ENCODE measurements at regions not wholly inside any gene's neighbourhood (a gene's known extent, or its start where the extent isn't known, plus 50 kb on each side); places are given as distances from the start of the nearest gene placed in this dataset.

DNA sequence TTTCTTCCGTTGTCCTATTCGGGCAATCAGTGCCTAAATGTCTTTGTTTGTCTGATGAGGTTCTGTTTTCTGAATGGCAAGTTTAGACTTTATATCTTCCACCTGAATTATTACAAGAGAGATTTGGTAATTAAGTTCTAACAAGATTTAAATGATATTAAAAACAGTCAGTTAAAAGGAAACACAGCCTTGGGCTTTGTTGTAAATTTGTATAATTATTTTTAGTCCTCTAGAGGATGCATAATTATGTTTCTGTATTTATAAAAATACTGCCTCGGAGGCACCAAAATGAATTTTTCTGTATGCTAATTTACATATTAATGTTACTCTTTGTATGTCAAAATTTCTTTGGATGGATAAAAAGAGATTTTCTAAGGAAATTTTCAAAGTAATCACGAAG, 136.7 kb downstream of the CDCA7 start:
- intact Hi-C loops (cut with micrococcal nuclease) = no loop called here
- H3K27ac ChIP-seq (replicated peaks) = no peak overlapping the region
- TF ChIP-seq, protein P1, sequence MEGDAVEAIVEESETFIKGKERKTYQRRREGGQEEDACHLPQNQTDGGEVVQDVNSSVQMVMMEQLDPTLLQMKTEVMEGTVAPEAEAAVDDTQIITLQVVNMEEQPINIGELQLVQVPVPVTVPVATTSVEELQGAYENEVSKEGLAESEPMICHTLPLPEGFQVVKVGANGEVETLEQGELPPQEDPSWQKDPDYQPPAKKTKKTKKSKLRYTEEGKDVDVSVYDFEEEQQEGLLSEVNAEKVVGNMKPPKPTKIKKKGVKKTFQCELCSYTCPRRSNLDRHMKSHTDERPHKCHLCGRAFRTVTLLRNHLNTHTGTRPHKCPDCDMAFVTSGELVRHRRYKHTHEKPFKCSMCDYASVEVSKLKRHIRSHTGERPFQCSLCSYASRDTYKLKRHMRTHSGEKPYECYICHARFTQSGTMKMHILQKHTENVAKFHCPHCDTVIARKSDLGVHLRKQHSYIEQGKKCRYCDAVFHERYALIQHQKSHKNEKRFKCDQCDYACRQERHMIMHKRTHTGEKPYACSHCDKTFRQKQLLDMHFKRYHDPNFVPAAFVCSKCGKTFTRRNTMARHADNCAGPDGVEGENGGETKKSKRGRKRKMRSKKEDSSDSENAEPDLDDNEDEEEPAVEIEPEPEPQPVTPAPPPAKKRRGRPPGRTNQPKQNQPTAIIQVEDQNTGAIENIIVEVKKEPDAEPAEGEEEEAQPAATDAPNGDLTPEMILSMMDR (IDR thresholded peaks at IDR 0.05; ENCODE audit: borderline replicate concordance) = no peak
- no peaks in the 10 kb centered on the region for H3K9me3 ChIP-seq (replicated peaks)
- H3K27me3 ChIP-seq (ENCODE audit: low read depth) = no peaks in the 10 kb centered on the region
- DNase-seq = no peak
- no peaks in the 10 kb centered on the region for H3K4me1 ChIP-seq
- no peaks in the 10 kb centered on the region for H3K36me3 ChIP-seq
- H3K4me3 ChIP-seq = no peak overlapping the region

DNA sequence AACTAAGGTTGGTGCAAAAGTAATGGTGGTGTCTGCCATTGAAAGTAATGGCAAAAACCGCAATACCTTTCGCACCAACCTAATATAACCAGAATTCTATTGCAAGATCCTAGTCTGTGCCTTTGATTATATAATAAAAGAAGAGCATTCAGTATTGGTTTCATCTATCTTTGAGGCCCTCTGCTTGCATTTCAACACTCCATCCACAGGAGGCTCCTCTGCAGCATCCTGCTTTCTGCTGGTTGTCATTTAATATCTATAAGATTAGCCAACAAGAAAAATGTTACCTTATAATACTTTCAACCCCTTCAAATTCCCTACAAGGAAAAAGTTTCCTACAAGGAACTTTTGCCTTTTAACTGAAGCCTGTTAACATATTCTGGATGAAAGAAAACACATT, 139.2 kb downstream of the CDCA7 start:
- intact Hi-C loops (cut with micrococcal nuclease) = no loop called here
- no peaks in the 10 kb centered on the region for H3K4me1 ChIP-seq
- H3K9me3 ChIP-seq (replicated peaks) = peaks cover 7% of the 10 kb centered on the region
- H3K4me3 ChIP-seq = no peak overlapping the region
- DNase-seq = no peak
- no peaks in the 10 kb centered on the region for H3K27me3 ChIP-seq (ENCODE audit: low read depth)
- H3K27ac ChIP-seq (replicated peaks) = no peak overlapping the region
- TF ChIP-seq, protein P1 (IDR thresholded peaks at IDR 0.05; ENCODE audit: borderline replicate concordance) = no peak
- no peaks in the 10 kb centered on the region for H3K36me3 ChIP-seq

DNA sequence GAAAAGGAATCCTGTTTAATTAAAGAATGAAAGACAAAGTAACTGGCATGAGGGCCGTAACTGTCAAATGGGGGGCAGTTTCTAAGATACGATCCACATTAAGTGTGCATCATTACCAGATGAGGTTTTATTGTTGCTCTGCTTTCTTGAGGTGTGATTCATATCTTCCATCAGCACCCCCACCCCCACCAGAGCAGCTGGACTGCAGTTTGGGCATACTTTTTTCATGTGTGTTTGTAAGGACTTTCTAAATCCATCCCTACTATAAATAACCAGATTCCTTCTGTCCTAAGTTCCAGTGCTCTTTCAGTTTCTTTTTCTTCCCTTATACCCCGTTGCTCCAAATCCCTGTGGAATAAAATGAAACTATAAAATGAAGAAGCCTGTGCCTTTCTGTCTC, 142.1 kb downstream of the CDCA7 start:
- H3K36me3 ChIP-seq = no peaks in the 10 kb centered on the region
- TF ChIP-seq, protein P1 (IDR thresholded peaks at IDR 0.05; ENCODE audit: borderline replicate concordance) = no peak
- no peak overlapping the region for H3K4me3 ChIP-seq
- H3K4me1 ChIP-seq = no peaks in the 10 kb centered on the region
- H3K9me3 ChIP-seq (replicated peaks) = peaks cover 26% of the 10 kb centered on the region
- intact Hi-C loops (cut with micrococcal nuclease) = no loop called here
- no peaks in the 10 kb centered on the region for H3K27me3 ChIP-seq (ENCODE audit: low read depth)
- DNase-seq = no peak
- H3K27ac ChIP-seq (replicated peaks) = no peak overlapping the region

DNA sequence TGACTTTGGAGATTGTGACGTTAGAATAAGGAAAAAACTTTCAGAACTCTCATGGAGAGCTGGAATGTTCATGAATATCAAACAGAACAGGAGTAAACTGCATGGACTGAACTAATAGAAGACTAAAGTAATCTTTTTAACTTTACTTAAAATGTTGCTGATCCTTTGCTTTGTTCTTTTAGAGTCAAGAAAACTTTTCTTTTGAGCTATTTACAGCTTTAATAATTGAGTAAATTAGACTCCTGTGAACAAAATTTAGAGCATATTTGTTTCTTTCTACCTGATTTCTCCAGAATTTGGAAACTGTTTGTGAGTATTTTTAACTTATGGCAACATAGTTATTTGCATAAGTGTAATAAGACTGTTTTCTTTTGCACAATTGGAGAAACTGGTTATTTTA, 146.3 kb downstream of the CDCA7 start:
- no peaks in the 10 kb centered on the region for H3K4me1 ChIP-seq
- H3K36me3 ChIP-seq = no peaks in the 10 kb centered on the region
- no peak overlapping the region for H3K4me3 ChIP-seq
- TF ChIP-seq, protein P1 (IDR thresholded peaks at IDR 0.05; ENCODE audit: borderline replicate concordance) = no peak
- H3K9me3 ChIP-seq (replicated peaks) = peaks cover 26% of the 10 kb centered on the region
- H3K27me3 ChIP-seq (ENCODE audit: low read depth) = no peaks in the 10 kb centered on the region
- intact Hi-C loops (cut with micrococcal nuclease) = no loop called here
- no peak for DNase-seq
- no peak overlapping the region for H3K27ac ChIP-seq (replicated peaks)

DNA sequence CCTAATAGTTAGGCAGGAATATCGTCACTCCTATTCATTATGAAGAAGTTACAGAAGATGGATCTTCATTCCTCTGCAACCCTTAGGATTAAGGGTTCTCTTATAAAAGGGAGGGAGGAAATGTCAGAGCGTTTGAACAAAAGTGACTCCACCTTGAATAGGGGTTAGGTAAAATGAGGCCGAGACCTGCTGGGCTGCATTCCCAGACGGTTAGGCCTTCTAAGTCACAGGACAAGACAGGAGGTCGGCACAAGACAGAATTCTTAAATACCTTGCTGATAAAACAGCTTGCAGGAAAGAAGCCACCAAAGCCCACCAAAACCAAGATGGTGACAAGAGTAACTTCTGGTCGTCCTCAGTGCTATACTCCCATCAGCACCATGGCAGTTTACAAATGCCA, 147.6 kb downstream of the CDCA7 start:
- H3K9me3 ChIP-seq (replicated peaks) = peaks cover 23% of the 10 kb centered on the region
- H3K36me3 ChIP-seq = no peaks in the 10 kb centered on the region
- DNase-seq = no peak
- H3K27me3 ChIP-seq (ENCODE audit: low read depth) = no peaks in the 10 kb centered on the region
- TF ChIP-seq, protein P1 (IDR thresholded peaks at IDR 0.05; ENCODE audit: borderline replicate concordance) = no peak
- intact Hi-C loops (cut with micrococcal nuclease) = no loop called here
- no peak overlapping the region for H3K4me3 ChIP-seq
- no peak overlapping the region for H3K27ac ChIP-seq (replicated peaks)
- no peaks in the 10 kb centered on the region for H3K4me1 ChIP-seq

DNA sequence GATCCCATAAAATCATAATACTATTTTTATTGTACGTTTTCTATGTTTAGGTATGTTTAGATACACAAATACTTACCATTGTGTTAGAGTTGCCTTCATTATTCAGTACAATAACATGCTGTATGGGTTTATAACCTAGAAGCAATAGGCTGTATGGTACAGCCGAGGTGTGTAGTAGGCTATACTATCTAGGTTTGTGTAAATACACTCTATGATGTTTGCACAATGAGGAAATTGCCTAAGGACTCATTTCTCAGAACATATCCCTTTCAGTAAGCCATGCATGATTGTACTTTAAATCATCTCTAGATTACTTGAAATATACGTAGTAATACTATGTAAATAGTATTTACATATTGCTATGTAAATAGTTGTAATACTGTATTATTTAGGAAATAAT, 156.7 kb downstream of the CDCA7 start:
- Histone ChIP-seq H3K27me3 (ENCODE audit: low read depth) (peaks cover 13% of the 10 kb centered on the region), H3K27ac (replicated peaks) (no peak overlapping the region), H3K9me3 (replicated peaks) (no peaks in the 10 kb centered on the region), H3K36me3 (no peaks in the 10 kb centered on the region), H3K4me1 (no peaks in the 10 kb centered on the region), H3K4me3 (no peak overlapping the region)
- no peak for DNase-seq
- intact Hi-C loops (cut with micrococcal nuclease) = no loop called here
- TF ChIP-seq, protein P1 (IDR thresholded peaks at IDR 0.05; ENCODE audit: borderline replicate concordance) = no peak
